ENCODE measurements at regions not wholly inside any gene's neighbourhood (a gene's known extent, or its start where the extent isn't known, plus 50 kb on each side); places are given as distances from the start of the nearest gene placed in this dataset.

DNA sequence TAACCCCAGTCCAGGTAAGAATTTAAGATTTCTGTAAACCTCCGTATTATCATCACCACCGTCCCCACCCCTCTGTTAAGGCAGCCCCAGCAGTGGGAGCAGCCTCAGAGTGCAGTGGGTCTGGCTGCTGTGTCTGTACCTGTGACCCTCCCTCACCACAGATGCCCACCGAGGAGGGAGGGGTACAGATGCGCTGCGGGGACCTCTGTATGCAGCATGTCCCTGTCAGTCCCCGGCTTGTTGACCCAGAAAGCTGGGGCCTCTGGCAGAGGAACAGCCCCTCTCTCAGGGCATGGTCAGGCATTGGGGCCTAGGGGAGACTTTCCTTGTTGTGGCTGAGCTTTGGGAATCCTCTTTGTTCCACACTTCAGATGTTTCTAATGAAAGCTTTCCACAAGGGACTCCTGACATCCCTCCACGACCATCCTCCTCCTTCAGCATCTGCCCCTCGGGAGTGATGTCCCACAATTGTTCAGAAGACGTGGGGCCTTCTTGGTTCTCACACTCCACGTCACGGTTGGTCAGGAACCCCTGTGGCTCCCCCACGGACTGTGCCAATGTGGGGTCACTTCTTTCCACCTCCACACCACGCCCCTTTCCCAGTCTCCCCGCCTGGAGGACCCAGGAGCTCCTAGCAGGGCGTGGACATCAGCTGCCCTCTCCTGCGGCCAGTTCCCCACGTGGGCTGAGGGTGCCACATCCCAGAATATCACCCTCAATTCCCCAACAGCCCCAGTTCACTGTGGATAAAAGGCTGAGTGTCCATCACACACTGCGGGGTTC lies 384.2 kb upstream of the MYT1L start:
- DNase-seq: no peak
- H3K36me3 ChIP-seq (replicated peaks; ENCODE audit: insufficient read depth, low read length): no peaks in the 10 kb centered on the region
- TF ChIP-seq, protein P1, sequence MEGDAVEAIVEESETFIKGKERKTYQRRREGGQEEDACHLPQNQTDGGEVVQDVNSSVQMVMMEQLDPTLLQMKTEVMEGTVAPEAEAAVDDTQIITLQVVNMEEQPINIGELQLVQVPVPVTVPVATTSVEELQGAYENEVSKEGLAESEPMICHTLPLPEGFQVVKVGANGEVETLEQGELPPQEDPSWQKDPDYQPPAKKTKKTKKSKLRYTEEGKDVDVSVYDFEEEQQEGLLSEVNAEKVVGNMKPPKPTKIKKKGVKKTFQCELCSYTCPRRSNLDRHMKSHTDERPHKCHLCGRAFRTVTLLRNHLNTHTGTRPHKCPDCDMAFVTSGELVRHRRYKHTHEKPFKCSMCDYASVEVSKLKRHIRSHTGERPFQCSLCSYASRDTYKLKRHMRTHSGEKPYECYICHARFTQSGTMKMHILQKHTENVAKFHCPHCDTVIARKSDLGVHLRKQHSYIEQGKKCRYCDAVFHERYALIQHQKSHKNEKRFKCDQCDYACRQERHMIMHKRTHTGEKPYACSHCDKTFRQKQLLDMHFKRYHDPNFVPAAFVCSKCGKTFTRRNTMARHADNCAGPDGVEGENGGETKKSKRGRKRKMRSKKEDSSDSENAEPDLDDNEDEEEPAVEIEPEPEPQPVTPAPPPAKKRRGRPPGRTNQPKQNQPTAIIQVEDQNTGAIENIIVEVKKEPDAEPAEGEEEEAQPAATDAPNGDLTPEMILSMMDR (IDR thresholded peaks at IDR 0.05; ENCODE audit: low read length): no peak
- TF ChIP-seq EZH2phosphoT487 (IDR thresholded peaks at IDR 0.05; ENCODE audit: low read length): no peak
- TF ChIP-seq EZH2 (optimal IDR thresholded peaks at IDR 0.05; ENCODE audit: low read depth, low read length): no peak
- no peaks in the 10 kb centered on the region for H3K27me3 ChIP-seq (replicated peaks; ENCODE audit: insufficient read depth, low read length)
- H3K9me2 ChIP-seq (replicated peaks; ENCODE audit: insufficient read depth, low read length): no peaks in the 10 kb centered on the region
- H3K4me1 ChIP-seq (ENCODE audit: low read length): no peaks in the 10 kb centered on the region
- H3K27ac ChIP-seq (ENCODE audit: low read length): no peak overlapping the region
- no peaks in the 10 kb centered on the region for H3K9me3 ChIP-seq (replicated peaks; ENCODE audit: insufficient read depth, low read length)
- H3K4me2 ChIP-seq (ENCODE audit: low read depth, low read length): no peak overlapping the region
- no peak overlapping the region for H3K4me3 ChIP-seq (ENCODE audit: low read length)
- no peaks in the 10 kb centered on the region for H4K20me1 ChIP-seq (ENCODE audit: insufficient read depth, low read length)
- no peaks in the 10 kb centered on the region for H3F3A ChIP-seq (ENCODE audit: insufficient read depth, low read length)
- no peak overlapping the region for H3K9ac ChIP-seq (ENCODE audit: low read length)
- H2AFZ ChIP-seq (ENCODE audit: low read length): no peak overlapping the region
- H3K79me2 ChIP-seq (ENCODE audit: low read length): no peaks in the 10 kb centered on the region

DNA sequence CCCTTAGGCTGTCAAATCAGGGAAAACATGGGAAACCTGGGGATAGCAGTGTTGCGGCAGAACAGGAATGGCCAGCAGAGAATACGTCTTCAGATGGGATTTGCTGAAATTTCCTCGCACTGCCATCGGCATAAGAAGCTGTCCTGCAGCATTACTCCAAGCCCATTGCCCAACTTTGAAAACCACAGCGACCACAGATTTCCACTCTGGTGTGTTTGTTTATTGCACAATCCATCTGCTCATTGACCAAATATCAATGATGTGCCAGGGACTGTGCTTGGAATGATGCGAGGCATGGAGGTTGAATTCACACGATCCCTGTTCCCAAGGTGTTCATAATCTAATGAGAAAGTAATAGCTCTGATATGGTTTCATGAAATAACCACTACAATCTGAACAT lies 383.3 kb upstream of the MYT1L start:
- no peak for DNase-seq
- no peak for TF ChIP-seq EZH2phosphoT487 (IDR thresholded peaks at IDR 0.05; ENCODE audit: low read length)
- no peak for TF ChIP-seq EZH2 (optimal IDR thresholded peaks at IDR 0.05; ENCODE audit: low read depth, low read length)
- TF ChIP-seq, protein P1 (IDR thresholded peaks at IDR 0.05; ENCODE audit: low read length): no peak
- Histone ChIP-seq H3K9me2 (replicated peaks; ENCODE audit: insufficient read depth, low read length) (no peaks in the 10 kb centered on the region), H3K4me3 (ENCODE audit: low read length) (no peak overlapping the region), H2AFZ (ENCODE audit: low read length) (no peak overlapping the region), H3F3A (ENCODE audit: insufficient read depth, low read length) (no peaks in the 10 kb centered on the region), H3K27ac (ENCODE audit: low read length) (no peak overlapping the region), H3K27me3 (replicated peaks; ENCODE audit: insufficient read depth, low read length) (no peaks in the 10 kb centered on the region), H3K4me1 (ENCODE audit: low read length) (no peaks in the 10 kb centered on the region), H3K4me2 (ENCODE audit: low read depth, low read length) (no peak overlapping the region), H4K20me1 (ENCODE audit: insufficient read depth, low read length) (no peaks in the 10 kb centered on the region), H3K36me3 (replicated peaks; ENCODE audit: insufficient read depth, low read length) (no peaks in the 10 kb centered on the region), H3K79me2 (ENCODE audit: low read length) (no peaks in the 10 kb centered on the region), H3K9ac (ENCODE audit: low read length) (no peak overlapping the region), H3K9me3 (replicated peaks; ENCODE audit: insufficient read depth, low read length) (no peaks in the 10 kb centered on the region)

DNA sequence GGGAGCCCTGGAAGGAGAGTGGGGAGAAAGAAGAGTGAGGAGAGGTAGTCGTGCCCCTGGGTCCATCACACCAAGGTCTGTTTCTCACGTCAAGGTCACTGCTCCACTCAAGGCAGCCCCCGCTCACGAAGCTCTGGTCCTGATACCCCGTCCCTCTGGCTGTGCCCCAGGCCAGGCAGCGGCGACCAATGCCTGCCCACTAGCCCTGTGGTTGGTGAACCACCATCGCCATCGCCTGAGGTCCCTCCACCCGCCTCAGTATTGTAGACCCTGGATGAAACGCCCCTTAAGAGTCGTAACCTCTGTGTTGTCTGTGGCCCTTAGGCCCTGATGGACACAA lies 378.3 kb upstream of the MYT1L start:
- H3K9me2 ChIP-seq (replicated peaks; ENCODE audit: insufficient read depth, low read length): no peaks in the 10 kb centered on the region
- no peak overlapping the region for H3K27ac ChIP-seq (ENCODE audit: low read length)
- H3K36me3 ChIP-seq (replicated peaks; ENCODE audit: insufficient read depth, low read length): no peaks in the 10 kb centered on the region
- H4K20me1 ChIP-seq (ENCODE audit: insufficient read depth, low read length): no peaks in the 10 kb centered on the region
- H3F3A ChIP-seq (ENCODE audit: insufficient read depth, low read length): no peaks in the 10 kb centered on the region
- H3K79me2 ChIP-seq (ENCODE audit: low read length): no peaks in the 10 kb centered on the region
- no peak for DNase-seq
- no peak overlapping the region for H2AFZ ChIP-seq (ENCODE audit: low read length)
- TF ChIP-seq EZH2phosphoT487 (IDR thresholded peaks at IDR 0.05; ENCODE audit: low read length): no peak
- no peak for TF ChIP-seq EZH2 (optimal IDR thresholded peaks at IDR 0.05; ENCODE audit: low read depth, low read length)
- TF ChIP-seq, protein P1 (IDR thresholded peaks at IDR 0.05; ENCODE audit: low read length): no peak
- no peaks in the 10 kb centered on the region for H3K9me3 ChIP-seq (replicated peaks; ENCODE audit: insufficient read depth, low read length)
- H3K4me3 ChIP-seq (ENCODE audit: low read length): no peak overlapping the region
- no peak overlapping the region for H3K9ac ChIP-seq (ENCODE audit: low read length)
- no peaks in the 10 kb centered on the region for H3K27me3 ChIP-seq (replicated peaks; ENCODE audit: insufficient read depth, low read length)
- no peaks in the 10 kb centered on the region for H3K4me1 ChIP-seq (ENCODE audit: low read length)
- no peak overlapping the region for H3K4me2 ChIP-seq (ENCODE audit: low read depth, low read length)

All from MM.1S (cell line).